ENCODE measurements at regions not wholly inside any gene's neighbourhood (a gene's known extent, or its start where the extent isn't known, plus 50 kb on each side); places are given as distances from the start of the nearest gene placed in this dataset.

- TF ChIP-seq, protein P1, sequence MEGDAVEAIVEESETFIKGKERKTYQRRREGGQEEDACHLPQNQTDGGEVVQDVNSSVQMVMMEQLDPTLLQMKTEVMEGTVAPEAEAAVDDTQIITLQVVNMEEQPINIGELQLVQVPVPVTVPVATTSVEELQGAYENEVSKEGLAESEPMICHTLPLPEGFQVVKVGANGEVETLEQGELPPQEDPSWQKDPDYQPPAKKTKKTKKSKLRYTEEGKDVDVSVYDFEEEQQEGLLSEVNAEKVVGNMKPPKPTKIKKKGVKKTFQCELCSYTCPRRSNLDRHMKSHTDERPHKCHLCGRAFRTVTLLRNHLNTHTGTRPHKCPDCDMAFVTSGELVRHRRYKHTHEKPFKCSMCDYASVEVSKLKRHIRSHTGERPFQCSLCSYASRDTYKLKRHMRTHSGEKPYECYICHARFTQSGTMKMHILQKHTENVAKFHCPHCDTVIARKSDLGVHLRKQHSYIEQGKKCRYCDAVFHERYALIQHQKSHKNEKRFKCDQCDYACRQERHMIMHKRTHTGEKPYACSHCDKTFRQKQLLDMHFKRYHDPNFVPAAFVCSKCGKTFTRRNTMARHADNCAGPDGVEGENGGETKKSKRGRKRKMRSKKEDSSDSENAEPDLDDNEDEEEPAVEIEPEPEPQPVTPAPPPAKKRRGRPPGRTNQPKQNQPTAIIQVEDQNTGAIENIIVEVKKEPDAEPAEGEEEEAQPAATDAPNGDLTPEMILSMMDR (IDR thresholded peaks at IDR 0.05): no peak
- no peak for TF ChIP-seq POLR2A (IDR thresholded peaks at IDR 0.05)
Measured at GRCh38 chr9:129250786-129251185, 72.7 kb upstream of the IER5L start.

Measured in heart left ventricle (tissue), 13 donors.